Neural crest cell (in vitro differentiated cells): ENCODE measurements at regions not wholly inside any gene's neighbourhood (a gene's known extent, or its start where the extent isn't known, plus 50 kb on each side); places are given as distances from the start of the nearest gene placed in this dataset.

ENCODE experiments used
- DNase-seq: peaks from one replicate; pipeline ENCODE4 v3.0.0; 2021; ENCODE audit warnings: low read depth, mixed read lengths, low spot score
- H3K27ac Mint-ChIP-seq: one replicate; pipeline ENCODE4 v1.8.0; 2021; ENCODE audit warnings: mild to moderate bottlenecking, mixed read lengths; ENCODE audit not compliant: unreplicated experiment
- H3K27me3 Mint-ChIP-seq: 2 replicates; pipeline ENCODE4 v1.8.0; 2021; ENCODE audit warnings: low read depth, mild to moderate bottlenecking, mixed read lengths
- H3K36me3 Mint-ChIP-seq: 2 replicates; pipeline ENCODE4 v1.8.0; 2021; ENCODE audit warnings: low read depth, mild to moderate bottlenecking, mixed read lengths
- H3K4me1 Mint-ChIP-seq: 2 replicates; pipeline ENCODE4 v1.8.0; 2021; ENCODE audit warnings: mixed read lengths
- H3K4me3 Mint-ChIP-seq: one replicate; pipeline ENCODE4 v1.8.0; 2021; ENCODE audit warnings: mild to moderate bottlenecking, mixed read lengths
- H3K9me3 Mint-ChIP-seq: 2 replicates; pipeline ENCODE4 v1.8.0; 2021; ENCODE audit warnings: mixed read lengths
- CTCF ChIP-seq: fragments of 200-600 bp; sonication (generic); conservative IDR thresholded peaks from 2 replicates; pipeline ENCODE4 v1.5.0; 2021; ENCODE audit warnings: antibody characterized with exemption, mild to moderate bottlenecking

- TF ChIP-seq CTCF, result no peak
- H3K4me1 Mint-ChIP-seq, result no peaks in the 10 kb centered on the region
- H3K27me3 Mint-ChIP-seq, result no peaks in the 10 kb centered on the region
- H3K4me3 Mint-ChIP-seq, result no peak overlapping the region
- peaks cover 3% of the 10 kb centered on the region for H3K9me3 Mint-ChIP-seq
- H3K36me3 Mint-ChIP-seq, result no peaks in the 10 kb centered on the region
- no peak overlapping the region for H3K27ac Mint-ChIP-seq
- DNase-seq, result no peak
Observed at GRCh38 chr5:121319292-121319691, 532.4 kb upstream of the FTMT start.

- Mint-ChIP-seq H3K27me3 (no peaks in the 10 kb centered on the region), H3K9me3 (no peaks in the 10 kb centered on the region), H3K4me3 (no peak overlapping the region), H3K4me1 (no peaks in the 10 kb centered on the region), H3K27ac (no peak overlapping the region), H3K36me3 (no peaks in the 10 kb centered on the region)
- DNase-seq, result no peak
- no peak for TF ChIP-seq CTCF
Observed at GRCh38 chr5:121325930-121326329, 525.8 kb upstream of the FTMT start.

GRCh38 chr5:121350181-121350930 lies 501.3 kb upstream of the FTMT start:
- Mint-ChIP-seq H3K4me3 (no peak overlapping the region), H3K36me3 (no peaks in the 10 kb centered on the region), H3K4me1 (no peaks in the 10 kb centered on the region), H3K27me3 (no peaks in the 10 kb centered on the region), H3K9me3 (no peaks in the 10 kb centered on the region), H3K27ac (no peak overlapping the region)
- DNase-seq, result no peak
- no peak for TF ChIP-seq CTCF

GRCh38 chr5:121366515-121366914 lies 485.2 kb upstream of the FTMT start:
- peaks cover 4% of the 10 kb centered on the region for H3K9me3 Mint-ChIP-seq
- H3K27ac Mint-ChIP-seq, result no peak overlapping the region
- no peak overlapping the region for H3K4me3 Mint-ChIP-seq
- DNase-seq, result no peak
- H3K36me3 Mint-ChIP-seq, result no peaks in the 10 kb centered on the region
- no peak for TF ChIP-seq CTCF
- H3K27me3 Mint-ChIP-seq, result no peaks in the 10 kb centered on the region
- H3K4me1 Mint-ChIP-seq, result no peaks in the 10 kb centered on the region

- no peaks in the 10 kb centered on the region for H3K36me3 Mint-ChIP-seq
- no peak overlapping the region for H3K27ac Mint-ChIP-seq
- H3K27me3 Mint-ChIP-seq, result no peaks in the 10 kb centered on the region
- no peaks in the 10 kb centered on the region for H3K4me1 Mint-ChIP-seq
- no peak for DNase-seq
- TF ChIP-seq CTCF, result no peak
- H3K9me3 Mint-ChIP-seq, result no peaks in the 10 kb centered on the region
- H3K4me3 Mint-ChIP-seq, result no peak overlapping the region
Observed at GRCh38 chr5:121373371-121373770, 478.3 kb upstream of the FTMT start.
